HL-60 (cell line): ENCODE measurements at regions not wholly inside any gene's neighbourhood (a gene's known extent, or its start where the extent isn't known, plus 50 kb on each side); places are given as distances from the start of the nearest gene placed in this dataset.

ENCODE experiments used
- DNase-seq, 2 experiments: peaks; one replicate each; pipeline ENCODE4 v3.0.0-alpha.2; 2010 to 2020; ENCODE audit warnings: low read depth in 1 of 2, low spot score in 1 of 2
- H3K27ac ChIP-seq: fragments of 250-450 bp; sonication (Bioruptor Pico); replicated peaks from 2 replicates; pipeline ENCODE4 v1.5.1; 2020; ENCODE audit warnings: mild to moderate bottlenecking, moderate library complexity
- H3K27me3 ChIP-seq: fragments of 250-450 bp; sonication (Bioruptor Pico); 2 replicates; pipeline ENCODE4 v1.5.1; 2021; ENCODE audit warnings: mild to moderate bottlenecking, moderate library complexity; ENCODE audit not compliant: insufficient read depth, poor library complexity, severe bottlenecking
- H3K4me3 ChIP-seq: replicated peaks from 2 replicates; pipeline ENCODE4 v1.5.1; 2011; ENCODE audit warnings: mild to moderate bottlenecking, control low read depth, low read length; ENCODE audit not compliant: insufficient read depth
- CTCF ChIP-seq: IDR thresholded peaks from one replicate; pipeline ENCODE4 v1.5.1; 2011; ENCODE audit warnings: low read length, control low read depth, inconsistent platforms; ENCODE audit not compliant: insufficient read depth
- GABPA ChIP-seq: IDR thresholded peaks from 2 replicates; pipeline ENCODE4 v1.6.1; 2012; ENCODE audit warnings: low read depth
- POLR2AphosphoS5 ChIP-seq: IDR thresholded peaks from 2 replicates; pipeline ENCODE4 v1.6.1; 2012; ENCODE audit warnings: low read depth
- REST ChIP-seq: IDR thresholded peaks from 2 replicates; pipeline ENCODE4 v1.6.1; 2012; ENCODE audit warnings: low read depth; ENCODE audit not compliant: insufficient replicate concordance
- SPI1 ChIP-seq: IDR thresholded peaks from 2 replicates; pipeline ENCODE4 v1.6.1; 2012; ENCODE audit warnings: low read depth, mild to moderate bottlenecking, borderline replicate concordance

GRCh38 chr15:61748529-61748928, 311.7 kb downstream of the VPS13C start:
- H3K27ac ChIP-seq, result no peak overlapping the region

GRCh38 chr15:61746589-61746988, 313.7 kb downstream of the VPS13C start:
- no peak overlapping the region for H3K4me3 ChIP-seq
- no peak overlapping the region for H3K27ac ChIP-seq
- TF ChIP-seq GABPA (no peak), REST (no peak), SPI1 (no peak), POLR2AphosphoS5 (no peak), CTCF (no peak)
- no peaks in the 10 kb centered on the region for H3K27me3 ChIP-seq
- DNase-seq, result no peak

More at GRCh38 chr15:61748529-61748928, 311.7 kb downstream of the VPS13C start:
- Histone ChIP-seq H3K27me3 (no peaks in the 10 kb centered on the region), H3K4me3 (no peak overlapping the region)
- no peak for TF ChIP-seq POLR2AphosphoS5
- no peak for DNase-seq

- no peak for DNase-seq
- H3K4me3 ChIP-seq, result no peak overlapping the region
- no peaks in the 10 kb centered on the region for H3K27me3 ChIP-seq
- TF ChIP-seq REST (no peak), CTCF (no peak), POLR2AphosphoS5 (no peak), SPI1 (no peak), GABPA (no peak)
- H3K27ac ChIP-seq, result no peak overlapping the region
Observed at GRCh38 chr15:61743345-61743909, 316.8 kb downstream of the VPS13C start.

- DNase-seq, result no peak
- TF ChIP-seq GABPA (no peak), CTCF (no peak), REST (no peak), POLR2AphosphoS5 (no peak), SPI1 (no peak)
- H3K27ac ChIP-seq, result no peak overlapping the region
- H3K27me3 ChIP-seq, result no peaks in the 10 kb centered on the region
- H3K4me3 ChIP-seq, result no peak overlapping the region
Observed at GRCh38 chr15:61742591-61742990, 317.7 kb downstream of the VPS13C start.
